GM03348 (cell line): ENCODE measurements at regions not wholly inside any gene's neighbourhood (a gene's known extent, or its start where the extent isn't known, plus 50 kb on each side); places are given as distances from the start of the nearest gene placed in this dataset.

ENCODE experiments used
- DNase-seq: peaks from one replicate; pipeline ENCODE4 v3.0.0; 2012; ENCODE audit warnings: low spot score

DNA sequence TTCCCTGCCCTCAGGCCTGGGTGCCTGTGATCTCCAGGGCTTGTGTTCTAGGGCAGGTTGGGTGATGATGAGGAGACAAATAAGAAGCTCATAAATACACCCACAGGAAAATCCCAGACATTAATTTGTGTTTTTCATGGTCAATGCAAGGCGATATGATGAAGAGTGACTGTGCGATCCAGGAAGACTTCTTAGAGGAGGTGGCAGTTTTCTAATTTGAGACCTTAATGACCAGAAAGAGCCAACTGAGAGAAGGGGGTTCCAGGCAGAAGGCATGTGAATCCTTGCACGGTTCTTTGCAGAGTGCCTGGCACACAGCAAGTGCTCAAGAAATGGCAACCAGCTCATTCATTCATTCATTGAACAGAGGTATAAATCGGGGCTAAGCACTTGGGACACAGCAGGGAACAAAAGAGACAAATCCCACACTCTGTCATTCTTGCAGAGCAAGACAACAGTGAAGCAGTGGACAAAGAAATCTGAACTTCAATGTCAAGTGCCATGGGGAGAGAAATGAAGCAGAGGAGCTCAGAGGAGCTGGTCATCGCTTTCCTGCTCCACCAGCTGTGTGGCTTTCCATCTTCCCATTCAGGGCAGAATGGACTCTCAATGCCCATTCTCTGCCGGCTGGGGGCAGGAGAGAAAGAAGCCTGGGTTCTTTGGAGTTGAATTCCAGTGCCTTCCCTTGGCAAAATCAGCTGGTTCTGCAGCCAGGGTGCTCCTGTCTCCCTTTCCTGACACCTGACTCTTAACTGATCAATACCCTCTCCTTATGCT, 128.3 kb downstream of the AACS start:
- DNase-seq, result no peak

DNA sequence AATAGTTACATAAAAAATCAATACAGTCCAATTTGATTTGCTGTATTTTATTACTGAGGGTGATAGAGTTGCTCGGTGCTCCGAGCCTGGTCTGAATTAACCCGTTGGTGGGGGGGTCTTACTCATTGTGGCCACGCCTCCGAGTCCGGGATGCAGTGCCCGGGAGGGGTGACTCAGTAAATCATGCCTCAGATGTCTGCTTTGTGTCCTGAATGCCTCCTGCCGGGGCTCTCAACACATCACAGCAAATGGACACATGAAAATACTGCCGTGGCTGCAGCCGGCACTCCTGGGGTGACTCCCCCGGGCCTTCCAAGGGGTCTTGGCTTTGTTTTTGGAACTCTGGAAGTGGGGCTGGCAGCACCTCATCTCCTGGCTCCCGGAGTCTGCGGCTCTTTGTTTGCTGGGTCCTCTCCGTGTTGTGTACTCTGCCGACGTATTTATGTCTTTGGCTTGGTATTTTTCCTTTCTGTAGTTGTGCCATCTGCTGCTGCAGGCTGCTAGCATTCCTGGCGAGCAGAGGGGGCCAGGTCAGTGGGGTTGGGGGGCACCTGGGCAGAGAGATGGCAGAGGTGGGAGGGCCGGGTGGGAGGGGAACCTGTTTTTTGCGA, 129.0 kb downstream of the AACS start:
- DNase-seq, result no peak

DNA sequence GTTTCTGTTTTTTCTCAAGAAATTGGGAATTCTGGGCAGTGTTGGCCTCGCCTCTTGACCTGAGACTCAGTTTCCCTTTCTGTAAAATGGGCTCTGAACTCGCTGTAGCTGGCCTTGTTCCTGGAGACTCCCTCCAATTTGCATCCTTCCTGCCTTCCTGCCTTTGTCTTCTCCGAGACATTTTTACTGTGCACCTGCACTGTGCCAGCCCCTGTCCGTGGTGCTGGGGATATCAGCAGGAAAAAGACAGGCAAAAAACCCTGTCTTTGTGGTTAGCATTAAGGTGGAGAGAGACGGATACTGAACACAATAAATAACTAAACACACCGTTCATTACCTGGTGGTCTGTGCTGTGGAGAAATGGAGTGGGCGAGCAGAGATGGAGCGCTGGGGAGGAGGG, 129.8 kb downstream of the AACS start:
- no peak for DNase-seq

DNA sequence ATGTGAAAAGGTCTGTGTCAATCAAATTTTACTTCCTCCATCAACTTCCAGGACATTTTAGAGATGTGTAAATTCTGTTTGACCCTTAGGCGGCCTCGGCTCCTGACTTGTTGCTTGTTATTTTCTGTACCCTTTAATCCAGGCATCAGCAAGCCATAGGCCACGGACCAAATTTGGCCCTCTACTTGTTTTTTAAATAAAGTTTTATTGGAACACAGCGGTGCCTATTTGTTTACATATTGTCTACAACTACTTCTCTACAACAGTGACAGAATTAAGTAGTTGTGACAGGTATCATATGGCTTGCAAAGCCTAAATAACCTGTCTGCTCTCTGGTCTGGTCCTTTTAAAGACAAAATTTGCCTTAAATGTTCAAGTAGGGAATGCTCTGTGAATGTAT, 132.1 kb downstream of the AACS start:
- DNase-seq, result no peak

DNA sequence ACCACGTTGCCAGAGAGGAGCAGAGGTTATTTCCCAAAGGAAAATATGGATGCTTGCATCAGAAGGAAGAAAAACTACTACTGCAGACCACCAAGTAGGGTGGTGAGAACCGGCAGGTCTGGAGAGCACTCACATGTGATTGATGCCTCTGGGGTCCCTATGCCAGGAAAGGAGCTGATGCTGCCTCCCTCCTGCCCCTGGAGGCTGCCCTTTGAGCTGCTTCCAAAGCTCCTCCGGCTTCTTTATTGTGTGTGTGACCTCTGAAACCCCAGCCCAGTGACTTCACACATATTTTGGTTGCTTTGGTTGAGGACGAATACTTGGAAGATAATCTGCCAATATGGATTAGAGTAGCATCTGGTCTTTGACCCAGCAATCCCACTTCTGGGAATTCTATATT, 133.4 kb downstream of the AACS start:
- DNase-seq, result no peak

DNA sequence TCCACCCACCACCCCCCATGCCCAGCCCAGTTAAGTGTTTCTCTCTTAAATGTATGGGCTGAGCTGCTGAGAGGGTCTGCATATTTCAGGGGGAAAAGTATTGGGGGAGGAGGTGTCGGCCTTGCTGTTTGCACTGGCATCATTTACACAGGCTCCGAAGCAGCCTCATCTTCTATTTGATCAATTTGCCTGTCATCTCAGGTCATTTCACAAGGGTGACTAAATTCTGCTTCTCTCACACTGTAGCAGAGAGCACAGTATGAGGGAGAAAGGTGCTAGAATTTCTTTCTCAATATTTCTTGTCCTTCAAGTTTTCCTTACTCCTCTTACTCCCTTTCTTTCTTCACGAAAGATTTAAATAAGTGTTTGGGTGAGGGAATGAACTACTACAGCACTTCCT, 135.9 kb downstream of the AACS start:
- no peak for DNase-seq

DNA sequence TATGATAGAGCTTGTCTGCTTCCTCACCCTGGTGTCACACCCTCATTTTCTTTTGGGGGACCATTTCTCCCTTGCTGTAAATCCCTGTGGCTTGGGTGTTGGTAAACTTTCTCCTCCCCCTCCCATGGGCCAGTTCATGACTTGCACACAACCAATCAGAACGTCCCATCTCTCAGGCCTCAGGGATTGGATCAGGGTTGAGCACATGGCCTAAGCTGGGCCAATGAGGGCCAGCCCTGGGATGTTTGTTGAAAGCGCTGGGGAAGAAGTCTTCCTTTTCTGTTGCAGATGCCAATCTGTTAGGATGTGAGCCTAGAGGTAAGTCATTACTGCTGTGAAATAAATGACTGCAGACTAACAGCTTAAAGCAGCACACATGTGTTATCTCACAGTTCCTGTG, 136.7 kb downstream of the AACS start:
- DNase-seq, result no peak

DNA sequence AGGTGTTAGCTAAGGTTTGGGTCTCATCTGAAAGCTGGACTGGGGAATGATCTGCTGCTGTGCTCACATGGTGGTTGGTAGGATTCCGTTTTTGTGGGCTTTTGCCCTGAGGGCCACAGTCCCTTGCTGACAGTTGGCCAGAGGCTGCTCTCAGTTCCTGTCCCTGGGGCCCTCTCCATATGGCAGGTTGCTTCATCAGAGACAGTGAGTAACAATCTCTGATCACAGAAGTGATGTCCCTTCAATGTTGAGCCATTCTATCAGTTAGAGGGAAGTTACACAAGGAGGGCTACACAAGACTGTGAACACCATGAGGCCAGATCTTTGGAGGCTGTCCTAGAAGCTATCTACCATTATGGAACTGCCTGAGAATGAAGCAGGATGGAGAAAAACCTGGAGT, 137.2 kb downstream of the AACS start:
- no peak for DNase-seq

DNA sequence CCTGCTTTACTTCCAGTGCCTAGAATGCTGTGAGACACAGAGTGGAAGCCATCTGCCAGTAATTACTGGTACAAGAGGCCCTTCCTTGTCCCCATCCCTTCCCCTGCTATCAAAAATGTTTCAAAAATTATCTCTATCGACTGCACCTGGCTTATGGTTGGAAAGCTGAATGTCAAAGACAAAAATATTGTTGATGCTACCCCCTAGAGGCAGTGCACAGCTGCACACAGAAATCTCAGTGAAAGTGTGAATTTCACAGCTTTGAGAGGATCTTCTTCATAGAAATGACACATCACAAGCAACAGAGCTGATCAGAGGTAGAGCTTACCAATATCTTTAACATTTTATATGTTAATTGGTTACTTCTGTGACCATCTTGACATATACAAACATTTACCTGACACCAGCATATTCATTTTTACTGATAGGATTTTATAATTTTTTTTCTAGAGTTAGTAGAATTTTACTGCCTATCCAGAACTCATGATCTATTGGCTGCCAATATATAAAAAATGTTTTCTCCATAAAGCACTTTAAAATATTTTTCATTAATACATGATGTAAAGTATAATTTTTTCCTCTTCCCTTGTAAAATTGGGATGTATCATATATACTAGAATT, 138.0 kb downstream of the AACS start:
- DNase-seq, result peak; percentile 38

DNA sequence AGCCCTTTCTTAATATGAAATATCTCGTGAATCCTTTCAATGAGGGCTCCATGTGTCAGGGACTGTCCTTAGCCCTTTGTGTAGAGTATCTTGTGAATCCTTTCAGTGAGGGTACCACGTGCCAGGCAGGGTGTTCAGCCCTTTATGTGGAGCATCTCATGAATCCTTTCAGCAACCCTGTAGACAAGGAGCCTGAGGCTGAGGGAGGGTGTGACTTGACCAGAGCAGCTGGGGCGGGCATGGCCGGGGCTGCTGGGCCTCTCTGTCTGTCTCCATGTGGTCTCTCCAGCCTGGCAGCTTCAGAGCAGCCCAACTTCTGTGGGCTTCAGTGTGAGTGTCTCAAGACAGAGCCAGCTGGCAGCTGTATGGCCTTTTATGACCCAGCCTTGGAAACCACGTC, 140.2 kb downstream of the AACS start:
- DNase-seq, result no peak

DNA sequence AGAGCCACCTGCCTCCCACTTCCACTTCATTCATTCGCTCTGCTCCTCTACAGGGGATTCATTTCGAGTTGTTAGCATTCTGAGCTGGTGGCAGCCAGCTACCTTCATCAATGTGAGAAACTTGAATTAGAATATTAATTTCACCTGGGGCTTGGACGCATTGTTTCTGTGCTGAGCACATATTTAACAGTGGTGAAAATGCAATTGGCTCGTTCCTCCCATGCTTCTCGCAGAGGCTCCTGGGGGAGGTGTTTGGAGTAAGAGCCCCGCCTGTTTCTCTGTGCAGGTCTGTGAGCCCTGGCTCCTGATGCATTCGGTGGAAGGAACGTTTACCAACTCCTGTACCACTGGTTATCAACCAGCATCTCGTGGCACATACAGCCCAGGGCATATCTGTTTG, 141.5 kb downstream of the AACS start:
- DNase-seq, result no peak

DNA sequence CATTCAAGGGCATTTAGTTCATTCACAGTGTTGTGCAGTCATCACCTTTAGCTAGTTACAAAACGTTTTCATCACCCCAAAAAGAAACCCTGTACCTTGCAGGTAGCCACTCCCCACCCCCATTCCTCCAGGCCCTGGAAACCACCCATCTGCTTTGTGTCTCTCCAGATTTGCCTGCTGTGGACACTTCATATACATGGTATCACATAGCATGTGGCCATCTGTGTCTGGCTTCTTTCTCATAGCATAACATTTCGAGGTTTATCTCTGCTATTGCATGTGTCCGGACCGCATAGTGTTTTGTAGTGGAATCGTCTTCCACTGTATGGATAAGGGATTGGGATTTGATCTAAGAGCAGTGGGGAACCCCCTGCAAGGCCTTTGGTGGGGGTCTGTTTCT, 143.1 kb downstream of the AACS start:
- DNase-seq, result no peak

DNA sequence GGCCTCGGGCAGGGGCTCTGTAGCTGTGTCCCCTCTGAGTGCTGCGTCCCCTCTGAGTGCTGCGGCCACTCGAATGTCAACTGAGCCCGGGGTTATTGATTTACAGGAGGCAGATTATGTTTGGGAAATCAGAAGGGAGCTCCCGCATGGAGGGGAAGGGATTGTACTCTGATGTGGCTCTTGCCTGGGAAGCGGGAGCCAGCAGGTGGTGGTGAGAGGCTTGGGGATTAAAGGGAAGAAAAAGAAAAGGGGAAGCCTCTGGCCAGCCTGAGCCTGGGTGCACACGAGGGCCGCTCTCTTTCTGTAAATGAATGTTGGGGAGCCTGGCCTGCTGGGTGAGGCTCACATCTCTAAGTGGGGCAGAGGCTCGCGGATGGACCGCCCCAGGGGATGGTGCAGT, 143.7 kb downstream of the AACS start:
- no peak for DNase-seq

DNA sequence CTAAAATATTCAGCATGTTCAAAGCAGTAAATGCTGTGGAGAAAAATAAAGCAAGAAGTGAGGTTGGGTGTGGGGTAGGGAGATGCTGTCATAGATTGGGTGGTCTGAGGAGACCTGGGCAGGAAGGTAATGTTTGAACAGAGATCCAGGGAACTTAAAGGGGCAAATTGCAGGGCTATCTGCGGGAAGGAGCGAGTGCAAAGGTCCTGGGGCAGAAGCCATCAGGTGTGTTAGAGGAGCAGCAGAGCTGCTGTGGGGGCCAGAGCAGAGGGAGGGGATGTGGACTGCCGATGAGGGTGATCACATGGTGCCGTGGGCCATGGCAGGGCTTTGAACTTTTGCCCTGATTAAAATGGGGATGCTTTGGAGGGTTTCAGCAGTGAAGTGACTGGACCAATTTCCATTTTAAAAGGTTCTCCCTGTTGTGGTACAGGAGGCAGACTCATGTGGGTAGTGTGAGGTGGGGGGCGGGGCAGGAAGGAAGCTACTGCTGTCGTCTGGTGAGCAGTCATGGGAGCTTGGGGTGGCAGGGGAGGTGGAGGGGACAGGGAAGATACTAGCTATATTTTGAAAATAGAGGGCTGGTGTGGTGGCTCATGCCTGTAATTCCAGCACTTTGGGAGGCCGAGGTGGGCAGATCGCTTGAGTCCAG, 145.0 kb downstream of the AACS start:
- DNase-seq, result no peak

DNA sequence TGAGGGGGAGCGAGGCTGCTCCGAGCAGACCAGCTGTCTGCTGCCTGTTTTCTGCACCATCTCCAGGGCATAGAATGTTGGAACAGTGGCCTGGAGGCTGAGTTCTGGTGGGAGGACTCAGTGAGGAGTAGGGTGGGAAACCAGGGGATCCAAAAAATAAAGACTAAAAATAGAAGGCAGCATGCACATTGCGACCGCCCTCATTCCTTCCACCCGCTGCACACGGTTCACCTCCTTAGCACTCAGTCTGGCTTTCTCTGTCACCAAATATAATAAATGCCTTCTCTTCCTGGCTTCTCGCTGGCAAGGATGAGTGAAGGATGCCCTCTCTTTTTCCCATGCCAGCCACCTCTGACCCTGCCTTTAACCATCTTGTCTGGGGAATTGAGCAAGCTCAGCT, 146.2 kb downstream of the AACS start:
- no peak for DNase-seq

DNA sequence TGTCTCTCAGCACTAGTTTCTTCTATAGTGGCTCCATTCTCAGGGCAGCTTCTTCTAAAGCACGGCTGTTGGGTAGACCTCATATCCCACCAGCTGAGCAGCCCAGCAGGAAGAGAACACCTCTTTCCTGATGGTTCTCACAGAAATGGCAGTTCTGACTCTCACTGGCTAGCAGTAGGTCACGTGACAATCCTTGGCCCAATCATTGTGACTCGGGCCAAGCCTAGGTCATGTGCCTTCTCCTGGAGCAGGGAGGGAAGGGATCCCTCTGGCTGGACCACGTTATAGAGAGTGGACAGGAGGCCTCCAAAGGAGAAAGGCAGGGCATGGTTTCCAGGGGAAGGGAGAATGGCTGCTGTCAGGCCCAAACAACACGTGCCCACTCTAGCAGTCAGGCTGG, 149.1 kb downstream of the AACS start:
- no peak for DNase-seq

DNA sequence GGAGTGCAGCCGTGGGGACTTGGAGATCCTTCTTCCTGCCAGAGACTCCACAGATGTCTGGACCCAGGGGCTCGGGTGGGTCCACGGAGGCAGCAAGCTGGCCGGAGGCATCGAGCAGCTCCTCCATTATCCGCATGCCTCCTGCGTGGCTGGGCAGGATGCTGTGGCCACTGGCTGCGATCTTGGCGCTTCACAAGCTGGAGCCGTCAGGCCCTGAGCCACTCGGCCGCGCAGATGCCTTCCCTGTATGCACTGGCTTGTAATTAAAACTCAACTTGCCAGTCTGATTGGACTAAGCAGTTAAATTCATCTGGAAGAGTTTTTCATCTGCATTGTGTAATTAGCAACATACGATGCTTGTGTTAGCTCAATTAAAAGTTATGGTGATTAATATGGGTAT, 151.5 kb downstream of the AACS start:
- DNase-seq, result no peak

DNA sequence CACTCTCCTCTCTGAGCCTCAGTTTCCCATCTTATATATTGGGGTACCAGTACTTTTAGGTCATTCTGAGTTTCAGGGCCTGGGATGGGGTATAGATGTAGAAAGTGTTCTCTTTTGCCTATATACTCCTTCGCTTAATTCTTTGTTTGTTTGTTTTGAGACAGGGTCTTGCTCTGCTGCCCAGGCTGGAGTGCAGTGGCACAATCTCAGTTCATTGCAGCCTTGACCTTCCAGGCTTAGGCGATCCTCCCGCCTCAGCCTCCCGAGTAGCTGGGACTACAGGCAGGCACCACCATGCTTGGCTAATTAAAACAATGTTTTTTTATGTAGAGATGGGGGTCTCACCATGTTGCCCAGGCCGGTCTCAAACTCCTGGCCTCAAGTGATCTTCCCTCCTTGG, 152.1 kb downstream of the AACS start:
- no peak for DNase-seq

DNA sequence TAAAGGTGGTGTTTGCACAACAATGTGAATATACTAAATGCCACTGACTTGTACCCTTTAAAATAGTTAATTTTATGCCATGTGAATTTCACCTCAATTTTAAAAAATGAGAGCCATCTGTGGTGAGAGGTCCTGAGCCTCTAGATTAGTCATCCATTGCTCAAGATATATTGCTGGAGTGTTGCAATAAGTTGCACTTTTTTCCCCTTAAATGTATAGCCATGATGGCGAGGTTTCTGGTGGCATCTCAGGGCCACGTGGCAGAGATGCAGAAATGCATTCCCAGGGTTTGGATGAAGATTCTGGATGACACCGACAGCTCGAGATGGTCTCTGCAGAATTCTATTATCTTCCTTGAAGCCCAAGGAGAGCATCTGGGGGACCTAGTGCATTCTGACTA, 153.7 kb downstream of the AACS start:
- DNase-seq, result no peak

DNA sequence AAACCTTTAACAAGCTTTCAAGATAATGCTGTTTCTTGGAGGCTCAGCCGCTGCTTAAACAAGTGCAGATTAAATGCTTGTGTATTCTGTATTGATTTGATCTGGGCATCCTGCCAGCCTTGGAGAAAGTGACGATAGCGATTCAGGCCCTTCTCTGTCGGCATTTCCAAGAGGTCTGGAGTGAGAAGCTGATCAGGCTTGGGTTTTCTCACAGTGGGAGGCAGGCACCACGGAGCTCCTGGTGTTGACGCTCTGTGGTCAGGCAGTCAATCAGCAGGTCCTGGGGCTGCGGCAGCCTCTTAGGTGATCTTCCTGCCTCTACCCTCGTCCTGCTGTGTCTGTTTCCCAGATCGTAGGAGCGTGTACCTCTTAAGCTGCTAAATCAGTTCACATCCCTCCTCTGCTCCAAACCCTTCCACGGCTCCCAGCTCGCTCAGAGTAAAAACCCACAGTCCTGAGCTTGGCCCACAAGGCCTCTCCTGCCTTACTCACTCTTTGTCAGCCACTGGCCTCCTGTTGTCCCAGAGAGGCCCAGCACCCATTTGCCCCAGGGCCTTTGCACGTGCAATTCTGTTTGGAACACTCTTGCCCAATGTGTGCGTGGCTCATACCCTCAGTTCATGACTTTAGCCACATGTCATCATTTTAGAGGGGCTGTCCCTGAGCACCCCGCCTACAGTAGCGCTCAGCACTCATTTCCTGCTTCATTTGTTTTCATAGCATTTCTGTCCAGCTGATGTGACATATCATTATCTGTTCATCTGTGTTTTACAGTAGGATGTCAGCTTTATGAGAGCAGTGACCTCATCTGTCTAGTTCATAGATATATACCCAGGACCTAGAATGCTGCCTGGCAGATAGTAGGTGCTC, 155.4 kb downstream of the AACS start:
- DNase-seq, result no peak

DNA sequence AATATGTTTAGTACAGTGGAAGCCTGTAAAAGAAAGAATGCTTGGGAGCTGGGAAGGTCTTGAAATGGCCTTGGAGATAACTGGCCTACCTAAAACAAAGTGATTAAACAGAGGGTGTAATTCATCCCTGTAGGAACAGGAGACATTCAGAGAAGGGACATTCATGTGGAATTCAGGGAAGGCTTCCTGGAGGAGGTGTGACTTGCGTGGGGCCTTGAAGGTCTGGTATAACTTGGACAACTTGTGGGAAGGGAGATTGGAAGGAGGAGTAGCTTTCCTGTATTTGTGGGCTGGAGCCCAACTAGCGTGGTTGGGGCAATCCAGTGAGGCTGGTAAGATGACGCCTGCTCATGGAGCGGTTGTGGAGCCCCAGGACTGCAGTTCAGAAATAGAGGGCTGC, 156.4 kb downstream of the AACS start:
- DNase-seq, result no peak

DNA sequence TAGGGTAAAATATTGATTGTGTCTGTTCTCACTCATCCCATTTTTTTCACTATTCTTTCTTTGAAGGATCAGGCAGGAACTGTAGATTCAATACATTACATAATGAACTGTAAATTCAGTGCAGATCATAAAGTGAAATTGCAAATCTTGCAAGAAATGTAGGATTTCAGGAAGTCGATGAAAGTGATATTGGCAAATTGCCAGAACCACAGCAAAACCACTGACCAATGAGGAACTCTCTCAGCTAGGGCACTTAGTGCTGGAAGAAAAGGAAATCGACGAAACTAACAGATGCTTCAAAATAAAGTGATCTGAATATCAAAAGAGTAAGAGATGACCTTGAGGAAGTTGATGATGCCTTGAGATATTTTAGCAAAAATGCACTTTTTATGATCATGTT, 157.6 kb downstream of the AACS start:
- no peak for DNase-seq
